Dermis microvascular lymphatic vessel endothelial cell (primary cell): ENCODE measurements at regions not wholly inside any gene's neighbourhood (a gene's known extent, or its start where the extent isn't known, plus 50 kb on each side); places are given as distances from the start of the nearest gene placed in this dataset.

Experiments used
- DNase-seq, 2 donors: peaks; one replicate each; pipeline versions ENCODE4 v3.0.0 to v3.0.0-alpha.2; 2010; ENCODE audit warnings: low read depth in 2 of 2

GRCh38 chr4:116872941-116873340 is 212.4 kb downstream of the TRAM1L1 start:
- DNase-seq: no peak

DNA sequence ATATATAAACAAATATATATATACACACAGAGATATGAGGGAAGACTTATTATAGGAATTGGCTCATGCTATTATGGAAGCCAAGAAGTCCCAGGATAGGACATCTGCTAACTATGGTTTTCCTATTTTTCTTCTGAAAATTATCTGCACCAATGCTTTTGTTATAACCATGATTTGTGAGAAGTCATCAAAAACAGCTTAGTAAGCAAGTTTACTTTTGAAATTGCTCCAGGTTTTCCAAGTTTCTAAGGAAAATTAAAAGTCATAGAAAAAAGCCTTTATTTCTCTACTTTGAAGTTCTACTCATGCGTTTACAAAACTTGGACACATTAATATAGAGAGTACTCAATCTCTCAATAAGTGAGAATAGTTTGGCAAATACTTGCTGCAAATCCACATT is 213.1 kb downstream of the TRAM1L1 start:
- no peak for DNase-seq

DNA sequence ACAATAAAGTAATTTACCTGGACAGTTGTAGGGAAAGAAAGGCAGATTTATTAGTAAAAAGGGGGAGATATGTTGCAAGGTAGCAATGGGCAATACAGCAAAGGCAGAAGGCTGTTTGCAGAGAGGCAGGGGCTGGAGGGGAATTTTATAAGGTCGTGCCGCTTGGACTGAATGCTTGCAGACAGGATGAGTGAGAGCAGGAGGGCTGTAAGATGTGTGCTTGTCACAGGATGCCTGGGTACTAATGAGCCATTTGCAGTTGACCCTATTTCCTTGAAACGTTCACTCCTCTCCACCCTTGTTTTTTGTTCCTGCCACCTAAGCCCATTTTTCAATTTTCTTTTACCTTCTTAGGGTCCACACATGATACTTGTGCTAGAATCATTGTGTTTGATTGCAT is 214.7 kb downstream of the TRAM1L1 start:
- DNase-seq: no peak

GRCh38 chr4:116866106-116866505 is 219.3 kb downstream of the TRAM1L1 start:
- DNase-seq: no peak

- DNase-seq: no peak
Observed at GRCh38 chr4:116862592-116862991, 222.8 kb downstream of the TRAM1L1 start.

DNA sequence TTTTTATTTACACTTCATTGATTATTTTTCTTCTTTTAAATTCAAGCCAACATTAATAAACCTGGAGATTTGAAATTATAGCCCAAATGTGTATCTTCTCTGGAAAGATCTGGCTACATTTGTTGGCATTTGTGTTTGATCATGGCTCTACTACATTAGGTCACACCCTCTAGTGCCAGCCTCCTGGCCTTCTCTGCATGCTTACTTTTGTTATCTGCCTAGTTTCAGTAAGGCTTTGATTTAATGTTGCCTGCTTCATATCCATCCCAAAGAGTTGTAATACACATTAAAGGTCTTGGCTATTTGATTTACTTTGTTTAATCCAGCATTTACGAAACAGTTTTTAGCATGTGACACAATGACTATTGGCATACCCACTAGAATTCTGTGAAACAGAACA is 224.5 kb downstream of the TRAM1L1 start:
- DNase-seq: no peak

- DNase-seq: no peak
Observed at GRCh38 chr4:116849620-116850019, 235.8 kb downstream of the TRAM1L1 start.

- DNase-seq: no peak
Observed at GRCh38 chr4:116847616-116848015, 237.8 kb downstream of the TRAM1L1 start.

- DNase-seq: no peak
Observed at GRCh38 chr4:116839826-116840225, 245.6 kb downstream of the TRAM1L1 start.

DNA sequence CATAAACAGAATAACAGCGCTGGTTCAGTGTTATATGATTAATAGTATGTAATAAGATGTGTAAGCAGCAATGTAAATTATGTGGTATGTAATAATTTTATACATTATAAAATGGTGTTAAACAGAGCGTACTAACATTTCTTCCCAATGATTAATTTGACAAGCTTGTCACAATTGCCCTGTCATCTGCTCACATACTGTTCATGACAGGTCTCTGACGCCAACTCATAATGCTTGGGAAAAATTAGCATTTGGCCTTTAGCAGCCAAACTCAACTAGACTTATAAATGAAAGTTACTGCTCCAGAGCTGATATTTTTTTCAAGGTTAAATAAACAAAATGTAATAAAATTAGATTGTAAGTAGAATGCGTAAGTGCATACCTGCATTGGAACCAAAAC is 246.8 kb downstream of the TRAM1L1 start:
- DNase-seq: no peak

GRCh38 chr4:116829187-116829586 is 256.2 kb downstream of the TRAM1L1 start:
- no peak for DNase-seq

DNA sequence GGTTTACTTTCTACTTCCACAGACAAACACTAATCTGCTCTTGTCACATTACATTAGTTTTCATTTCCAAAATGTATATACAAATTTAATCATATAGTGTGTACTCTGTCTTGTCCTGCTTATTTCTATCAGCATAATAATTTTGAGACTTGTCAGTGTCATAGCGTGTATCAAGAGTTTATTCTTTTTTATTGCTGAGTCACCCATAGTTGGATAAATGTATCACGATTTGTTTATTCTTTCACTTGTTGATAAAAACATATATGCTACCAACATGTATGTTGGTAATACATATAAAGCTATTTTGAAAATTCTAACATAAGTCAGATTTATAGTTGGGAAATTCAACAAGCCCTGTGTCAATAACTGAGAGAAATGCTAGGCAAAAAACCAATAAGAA is 261.2 kb downstream of the TRAM1L1 start:
- DNase-seq: no peak

- DNase-seq: no peak
Observed at GRCh38 chr4:116811730-116812129, 273.6 kb downstream of the TRAM1L1 start.

DNA sequence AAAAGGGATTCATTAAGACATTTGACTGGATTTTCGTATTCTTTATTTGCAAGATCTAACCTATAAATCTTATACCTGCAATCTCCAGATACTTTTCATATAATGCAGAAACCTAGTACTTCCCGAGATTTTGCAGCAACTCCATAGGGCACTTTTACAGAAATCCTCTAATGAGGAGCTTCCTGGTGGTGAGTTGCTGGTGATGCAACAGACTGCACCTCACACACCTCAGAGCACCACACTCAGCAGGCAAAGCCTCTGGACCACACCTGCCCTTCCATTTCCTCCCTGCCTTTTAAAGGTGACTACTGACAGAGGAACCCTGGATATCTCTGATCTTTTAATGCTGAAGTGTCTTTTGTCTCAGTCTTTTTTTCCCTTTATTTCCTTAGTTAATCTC is 289.4 kb downstream of the TRAM1L1 start:
- no peak for DNase-seq

- no peak for DNase-seq
Observed at GRCh38 chr4:116788723-116789122, 296.7 kb downstream of the TRAM1L1 start.

GRCh38 chr4:116755051-116755450 is 330.3 kb downstream of the TRAM1L1 start:
- DNase-seq: no peak

- no peak for DNase-seq
Observed at GRCh38 chr4:116752027-116752426, 333.3 kb downstream of the TRAM1L1 start.

- DNase-seq: no peak
Observed at GRCh38 chr4:116736756-116737155, 348.6 kb downstream of the TRAM1L1 start.

GRCh38 chr4:116734178-116734577 is 351.2 kb downstream of the TRAM1L1 start:
- no peak for DNase-seq

DNA sequence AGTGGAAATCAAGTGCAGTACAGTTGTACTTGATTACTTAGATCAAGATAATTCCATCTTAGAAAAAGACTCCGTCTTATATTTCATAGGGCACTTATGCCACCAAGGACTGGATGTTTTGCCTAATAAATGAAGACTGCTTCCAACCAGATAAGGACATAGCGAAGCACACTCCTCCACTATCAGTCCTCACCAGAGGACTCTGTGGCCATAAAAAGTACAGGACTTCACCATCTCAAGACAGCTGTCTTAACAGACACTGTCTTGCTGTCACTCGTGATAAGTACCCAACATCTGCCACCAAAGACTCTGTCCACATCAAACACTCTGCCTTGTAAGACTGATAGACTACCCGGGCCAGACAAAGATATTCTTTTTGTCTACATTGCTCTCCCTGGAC is 352.0 kb downstream of the TRAM1L1 start:
- DNase-seq: no peak

DNA sequence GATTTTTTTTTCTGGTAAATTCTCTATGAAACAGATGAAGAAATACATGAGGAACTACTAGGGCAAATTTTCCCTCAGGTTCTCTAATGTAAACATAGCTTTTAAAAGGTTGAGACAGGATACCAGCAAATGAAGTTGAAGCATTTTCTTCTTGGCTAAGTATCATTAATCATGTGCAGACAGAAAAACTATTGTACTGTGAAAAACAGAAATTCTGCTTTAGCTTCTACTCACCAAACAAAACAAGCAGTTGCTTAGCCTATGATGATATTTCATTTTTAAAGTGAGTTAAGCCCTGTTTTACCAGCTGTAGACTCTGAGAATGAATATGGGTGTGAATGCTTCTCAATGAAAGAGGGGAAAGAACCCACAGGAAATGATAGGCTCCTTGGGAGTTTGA is 358.9 kb downstream of the TRAM1L1 start:
- no peak for DNase-seq

DNA sequence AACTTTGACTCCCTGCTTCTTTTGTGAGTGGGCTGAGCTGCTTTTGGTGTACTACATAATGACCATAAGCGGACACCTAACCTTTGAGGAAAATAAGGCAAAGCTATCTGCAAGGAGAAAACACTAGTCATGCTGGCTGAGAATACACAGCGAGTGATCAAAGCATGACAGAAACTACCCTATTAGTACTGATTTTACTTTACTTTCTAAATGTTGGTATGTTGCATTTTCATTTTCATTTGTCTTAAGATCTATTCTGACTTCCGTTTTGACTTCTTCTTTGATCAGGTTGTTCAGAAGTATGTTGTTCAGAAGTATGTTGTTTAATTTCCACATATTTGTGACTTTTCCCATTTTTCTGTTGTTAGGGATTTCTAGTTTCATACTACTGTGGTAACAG is 361.1 kb downstream of the TRAM1L1 start:
- DNase-seq: no peak

DNA sequence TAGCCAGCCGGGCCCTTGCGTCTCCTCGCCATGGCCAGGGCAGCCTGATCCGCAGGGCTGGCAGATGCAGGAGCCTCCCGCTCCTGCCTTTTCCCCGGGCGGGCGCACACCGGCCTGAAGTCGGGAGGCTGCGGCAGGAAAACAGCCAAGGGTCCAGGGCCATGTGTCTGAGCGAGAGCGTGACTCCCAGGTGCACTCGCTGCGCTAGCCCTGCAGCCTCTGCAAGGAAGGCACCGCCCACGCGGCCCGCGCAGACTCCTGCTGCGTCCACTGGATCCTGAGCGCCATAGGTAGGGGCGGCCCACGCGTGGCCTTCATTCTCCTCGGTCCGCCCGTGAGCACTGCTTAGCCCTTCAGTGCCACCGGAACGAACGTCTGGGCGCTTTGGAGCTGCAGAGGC is 379.9 kb downstream of the TRAM1L1 start:
- no peak for DNase-seq

DNA sequence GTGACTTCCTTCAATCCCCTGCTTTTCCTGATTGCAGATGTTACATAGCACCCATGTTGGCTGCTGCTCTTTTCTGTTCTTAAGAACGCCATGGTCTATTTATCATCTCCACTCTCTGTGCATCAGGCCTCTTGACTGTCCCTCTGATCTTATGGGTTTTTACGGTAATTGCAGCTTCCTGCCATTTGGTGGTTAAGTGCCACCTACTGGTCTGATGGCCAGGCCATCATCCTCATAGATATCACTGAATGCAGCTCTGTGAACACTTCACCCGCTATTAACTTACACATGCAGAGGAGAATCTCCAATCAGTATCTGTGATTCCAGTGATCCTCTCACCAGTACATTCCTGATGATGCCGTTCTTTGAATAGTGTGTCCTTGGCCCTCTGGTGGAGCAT is 382.4 kb downstream of the TRAM1L1 start:
- no peak for DNase-seq

GRCh38 chr4:116688536-116688935 is 396.8 kb downstream of the TRAM1L1 start:
- no peak for DNase-seq
